HG03432 (cell line): ENCODE measurements at regions not wholly inside any gene's neighbourhood (a gene's known extent, or its start where the extent isn't known, plus 50 kb on each side); places are given as distances from the start of the nearest gene placed in this dataset.

Source experiments
- ATAC-seq: cut with Tn5 transposase; IDR thresholded peaks from one replicate; pipeline ENCODE4 v1.9.1; 2021; ENCODE audit warnings: mild to moderate bottlenecking, moderate library complexity; ENCODE audit not compliant: unreplicated experiment

- ATAC-seq: peak; percentile 52
Measured at GRCh38 chrX:20437683-20438082, 171.0 kb upstream of the RPS6KA3 start.

- ATAC-seq: no peak
Measured at GRCh38 chrX:20435913-20436312, 169.2 kb upstream of the RPS6KA3 start.

- no peak for ATAC-seq
Measured at GRCh38 chrX:20434986-20435385, 168.3 kb upstream of the RPS6KA3 start.

- peak; percentile 5 for ATAC-seq
Measured at GRCh38 chrX:20433388-20433775, 166.7 kb upstream of the RPS6KA3 start.

GRCh38 chrX:20432746-20433387 lies 166.2 kb upstream of the RPS6KA3 start:
- ATAC-seq: peak; percentile 63

- ATAC-seq: no peak
Measured at GRCh38 chrX:20432048-20432447, 165.3 kb upstream of the RPS6KA3 start.

GRCh38 chrX:20431486-20431885 lies 164.8 kb upstream of the RPS6KA3 start:
- ATAC-seq: no peak

- ATAC-seq: peak; percentile 68
Measured at GRCh38 chrX:20427173-20427770, 160.6 kb upstream of the RPS6KA3 start.

GRCh38 chrX:20421697-20422096 lies 155.0 kb upstream of the RPS6KA3 start:
- ATAC-seq: no peak

GRCh38 chrX:20421275-20421674 lies 154.6 kb upstream of the RPS6KA3 start:
- no peak for ATAC-seq

- no peak for ATAC-seq
Measured at GRCh38 chrX:20420058-20420457, 153.3 kb upstream of the RPS6KA3 start.

GRCh38 chrX:20418379-20419150 lies 151.9 kb upstream of the RPS6KA3 start:
- ATAC-seq: peak; percentile 89

GRCh38 chrX:20414762-20415445 lies 148.2 kb upstream of the RPS6KA3 start:
- no peak for ATAC-seq

GRCh38 chrX:20414066-20414465 lies 147.4 kb upstream of the RPS6KA3 start:
- ATAC-seq: no peak

GRCh38 chrX:20412871-20413486 lies 146.3 kb upstream of the RPS6KA3 start:
- peak; percentile 89 for ATAC-seq

GRCh38 chrX:20410540-20410939 lies 143.8 kb upstream of the RPS6KA3 start:
- ATAC-seq: no peak

GRCh38 chrX:20409991-20410390 lies 143.3 kb upstream of the RPS6KA3 start:
- no peak for ATAC-seq

- no peak for ATAC-seq
Measured at GRCh38 chrX:20402956-20403355, 136.2 kb upstream of the RPS6KA3 start.

GRCh38 chrX:20399728-20400414 lies 133.2 kb upstream of the RPS6KA3 start:
- ATAC-seq: no peak

- no peak for ATAC-seq
Measured at GRCh38 chrX:20397587-20397986, 130.9 kb upstream of the RPS6KA3 start.
